NT2/D1 (cell line): ENCODE measurements at regions not wholly inside any gene's neighbourhood (a gene's known extent, or its start where the extent isn't known, plus 50 kb on each side); places are given as distances from the start of the nearest gene placed in this dataset.
"Not testable (repeated sequence)": the region's sequence is repeated elsewhere in the genome, so short reads cannot be mapped to it uniquely, and the experiment has no call there.

Experiments
- DNase-seq: peaks from one replicate; pipeline ENCODE4 v3.0.0-alpha.2; 2011; ENCODE audit warnings: low read depth, low spot score
- H3K27me3 ChIP-seq: 2 replicates; pipeline ENCODE4 v1.6.0; 2011; ENCODE audit warnings: mild to moderate bottlenecking; ENCODE audit not compliant: insufficient read length, insufficient read depth
- H3K36me3 ChIP-seq: 2 replicates; pipeline ENCODE4 v1.6.1; 2011; ENCODE audit warnings: mild to moderate bottlenecking, low read length, mixed read lengths; ENCODE audit not compliant: insufficient read depth, insufficient read length
- H3K4me1 ChIP-seq: 2 replicates; pipeline ENCODE4 v1.5.1; 2011; ENCODE audit not compliant: insufficient read depth, insufficient read length
- H3K4me3 ChIP-seq: 2 replicates; pipeline ENCODE4 v1.5.1; 2011; ENCODE audit warnings: low read depth; ENCODE audit not compliant: insufficient read length
- H3K9ac ChIP-seq: 2 replicates; pipeline ENCODE4 v1.6.0; 2011; ENCODE audit warnings: low read depth; ENCODE audit not compliant: insufficient read length
- H3K9me3 ChIP-seq: 2 replicates; pipeline ENCODE4 v1.5.1; 2011; ENCODE audit warnings: mild to moderate bottlenecking, low read length; ENCODE audit not compliant: insufficient read depth
- SUZ12 ChIP-seq: IDR thresholded peaks from 2 replicates; pipeline ENCODE4 v1.6.1; 2011; ENCODE audit not compliant: insufficient read length, insufficient read depth; ENCODE audit errors: extremely low read depth
- YY1 ChIP-seq: IDR thresholded peaks from 2 replicates; pipeline ENCODE4 v1.6.1; 2011; ENCODE audit not compliant: insufficient read length, insufficient read depth
- ZNF274 ChIP-seq: IDR thresholded peaks from 2 replicates; pipeline ENCODE4 v1.6.1; 2011; ENCODE audit warnings: mild to moderate bottlenecking, low read depth, low read length

DNA sequence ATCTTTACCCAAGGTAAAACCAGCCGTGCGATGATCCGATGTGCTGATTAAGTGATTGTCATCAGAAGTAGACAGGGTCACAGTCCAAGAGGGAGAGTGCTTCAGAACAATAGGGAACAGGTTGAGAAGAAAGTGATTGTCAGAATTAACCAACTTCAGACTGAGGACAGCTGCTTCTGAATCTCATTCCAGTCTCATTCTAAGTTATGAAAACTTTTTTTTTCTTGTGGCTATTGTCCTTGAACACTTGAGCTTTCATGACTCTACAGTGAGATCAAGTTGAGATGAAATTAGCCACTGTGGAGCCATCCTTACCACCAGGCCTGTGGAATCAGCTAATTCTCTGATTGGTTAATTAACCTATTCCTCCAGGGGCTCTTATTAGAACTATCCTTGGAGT, 159.9 kb upstream of the WWC1 start:
- Histone ChIP-seq H3K27me3 (no peaks in the 10 kb centered on the region), H3K9me3 (no peaks in the 10 kb centered on the region), H3K4me1 (no peaks in the 10 kb centered on the region), H3K36me3 (no peaks in the 10 kb centered on the region), H3K4me3 (no peak overlapping the region), H3K9ac (no peak overlapping the region)
- TF ChIP-seq YY1 = no peak
- TF ChIP-seq SUZ12 = no peak
- no peak for DNase-seq

GRCh38 chr5:168132241-168132641, 159.2 kb upstream of the WWC1 start:
- H3K9ac ChIP-seq = no peak overlapping the region
- no peak overlapping the region for H3K4me3 ChIP-seq
- no peak for TF ChIP-seq ZNF274
- TF ChIP-seq SUZ12 = no peak
- no peak for TF ChIP-seq YY1
- H3K4me1 ChIP-seq = no peaks in the 10 kb centered on the region
- H3K9me3 ChIP-seq = no peaks in the 10 kb centered on the region
- DNase-seq = no peak
- H3K27me3 ChIP-seq = no peaks in the 10 kb centered on the region
- H3K36me3 ChIP-seq = no peaks in the 10 kb centered on the region

- no peak overlapping the region for H3K4me3 ChIP-seq
- H3K9me3 ChIP-seq = no peaks in the 10 kb centered on the region
- DNase-seq = no peak
- H3K36me3 ChIP-seq = no peaks in the 10 kb centered on the region
- no peaks in the 10 kb centered on the region for H3K4me1 ChIP-seq
- H3K9ac ChIP-seq = no peak overlapping the region
- H3K27me3 ChIP-seq = no peaks in the 10 kb centered on the region
- TF ChIP-seq ZNF274 (no peak), YY1 (no peak), SUZ12 (no peak)
These were observed 155.5 kb upstream of the WWC1 start for GRCh38 chr5:168135897-168136296.

DNA sequence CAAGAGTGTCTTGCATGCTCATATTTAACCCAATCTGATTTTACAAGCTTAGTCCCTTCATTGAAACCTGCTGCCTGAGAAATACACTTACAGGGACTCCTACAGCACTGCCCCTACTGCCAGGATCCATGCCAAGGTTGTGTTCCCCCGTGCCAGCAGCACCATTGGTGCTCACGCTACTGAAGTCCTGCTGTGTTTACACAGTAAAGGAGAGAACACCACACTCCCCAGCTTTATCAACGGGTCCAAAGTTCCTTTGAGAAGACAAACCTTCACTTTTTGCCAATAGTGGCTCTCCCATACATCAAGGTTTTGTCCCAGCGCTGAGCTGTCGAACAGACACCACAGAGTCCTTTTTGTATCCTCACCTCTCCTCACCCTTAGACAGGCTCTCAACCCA, 155.1 kb upstream of the WWC1 start:
- TF ChIP-seq ZNF274 (no peak), YY1 (no peak), SUZ12 (no peak)
- no peaks in the 10 kb centered on the region for H3K4me1 ChIP-seq
- H3K9me3 ChIP-seq = no peaks in the 10 kb centered on the region
- no peaks in the 10 kb centered on the region for H3K27me3 ChIP-seq
- H3K36me3 ChIP-seq = no peaks in the 10 kb centered on the region
- no peak for DNase-seq
- H3K4me3 ChIP-seq = no peak overlapping the region
- no peak overlapping the region for H3K9ac ChIP-seq

- H3K4me3 ChIP-seq = no peak overlapping the region
- no peaks in the 10 kb centered on the region for H3K27me3 ChIP-seq
- DNase-seq = no peak
- no peak overlapping the region for H3K9ac ChIP-seq
- no peaks in the 10 kb centered on the region for H3K36me3 ChIP-seq
- H3K4me1 ChIP-seq = no peaks in the 10 kb centered on the region
- TF ChIP-seq ZNF274 (no peak), SUZ12 (no peak), YY1 (no peak)
- no peaks in the 10 kb centered on the region for H3K9me3 ChIP-seq
These were observed 154.2 kb upstream of the WWC1 start for GRCh38 chr5:168137265-168137664.

- TF ChIP-seq SUZ12 = no peak
- Histone ChIP-seq H3K4me3 (no peak overlapping the region), H3K36me3 (no peaks in the 10 kb centered on the region), H3K4me1 (no peaks in the 10 kb centered on the region), H3K9ac (no peak overlapping the region), H3K9me3 (no peaks in the 10 kb centered on the region), H3K27me3 (no peaks in the 10 kb centered on the region)
- no peak for DNase-seq
These were observed 151.2 kb upstream of the WWC1 start for GRCh38 chr5:168140241-168140640.

DNA sequence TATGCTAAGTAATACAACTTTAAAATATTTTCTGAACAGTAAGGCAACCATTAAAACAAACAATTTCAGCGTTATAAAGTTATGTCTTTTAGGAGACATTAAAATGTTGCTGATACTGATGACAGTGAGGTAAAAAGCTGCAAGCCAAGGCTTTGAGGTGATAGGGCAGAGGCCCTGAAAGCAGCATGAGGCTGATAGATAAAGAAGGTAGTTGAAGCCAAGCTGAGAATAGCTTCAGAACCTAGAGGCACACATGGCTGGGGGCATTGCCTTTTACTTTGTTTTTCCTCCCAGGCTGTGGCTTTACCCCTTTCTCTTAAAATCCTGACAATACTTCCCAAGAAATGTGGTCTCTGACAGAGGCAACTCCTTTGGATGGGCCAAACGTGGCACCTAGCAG, 149.0 kb upstream of the WWC1 start:
- Histone ChIP-seq H3K9ac (no peak overlapping the region), H3K36me3 (no peaks in the 10 kb centered on the region), H3K27me3 (no peaks in the 10 kb centered on the region), H3K4me1 (no peaks in the 10 kb centered on the region), H3K4me3 (no peak overlapping the region), H3K9me3 (no peaks in the 10 kb centered on the region)
- no peak for DNase-seq
- no peak for TF ChIP-seq SUZ12
- no peak for TF ChIP-seq ZNF274
- TF ChIP-seq YY1 = no peak

- not testable (repeated sequence) for DNase-seq, H3K9me3 ChIP-seq, H3K27me3 ChIP-seq, H3K4me1 ChIP-seq, H3K4me3 ChIP-seq, H3K9ac ChIP-seq, H3K36me3 ChIP-seq
These were observed 147.9 kb upstream of the WWC1 start for GRCh38 chr5:168143521-168143920.
